CD4-positive, alpha-beta T cell treated with Interferon alpha-2 for 1 hour (primary cell): ENCODE measurements at regions not wholly inside any gene's neighbourhood (a gene's known extent, or its start where the extent isn't known, plus 50 kb on each side); places are given as distances from the start of the nearest gene placed in this dataset.
"Not testable (repeated sequence)": the region's sequence is repeated elsewhere in the genome, so short reads cannot be mapped to it uniquely, and the experiment has no call there.

Source experiments
- DNase-seq, 2 donors: peaks; one replicate each; pipeline ENCODE4 v3.0.0-alpha.2; 2020 to 2022

DNA sequence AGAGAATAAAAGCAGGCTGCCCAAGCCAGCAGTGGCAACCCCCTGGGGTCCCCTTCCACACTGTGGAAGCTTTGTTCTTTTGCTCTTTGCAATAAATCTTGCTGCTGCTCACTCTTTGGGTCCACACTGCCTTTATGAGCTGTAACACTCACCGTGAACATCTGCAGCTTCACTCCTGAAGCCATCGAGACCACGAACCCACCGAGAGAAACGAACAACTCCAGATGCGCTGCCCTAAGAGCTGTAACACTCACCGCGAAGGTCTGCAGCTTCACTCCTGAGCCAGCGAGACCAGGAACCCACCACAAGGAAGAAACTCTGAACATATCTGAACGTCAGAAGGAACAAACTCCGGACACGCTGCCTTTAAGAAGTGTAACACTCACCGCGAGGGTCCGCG, 1252.9 kb downstream of the STIM2 start:
- DNase-seq: not testable (repeated sequence)

DNA sequence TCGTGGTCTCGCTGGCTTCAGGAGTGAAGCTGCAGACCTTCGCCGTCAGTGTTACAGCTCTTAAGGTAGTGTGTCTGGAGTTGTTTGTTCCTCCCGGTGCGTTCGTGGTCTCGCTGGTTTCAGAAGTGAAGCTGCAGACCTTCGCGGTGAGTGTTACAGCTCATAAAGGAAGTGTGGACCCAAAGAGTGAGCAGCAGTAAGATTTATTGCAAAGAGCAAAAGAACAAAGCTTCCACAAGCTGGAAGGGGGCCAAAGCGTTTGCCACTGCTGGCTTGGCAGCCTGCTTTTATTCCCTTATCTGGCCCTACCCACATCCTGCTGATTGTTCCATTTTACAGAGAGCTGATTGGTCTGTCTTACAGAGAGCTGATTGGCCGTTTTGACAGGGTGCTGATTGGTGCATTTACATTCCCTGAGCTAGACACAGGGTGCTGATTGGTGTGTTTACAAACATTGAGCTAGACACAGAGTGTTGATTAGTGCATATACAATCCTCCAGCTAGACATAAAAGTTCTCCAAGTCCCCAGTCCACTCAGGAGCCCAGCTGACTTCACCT, 1256.0 kb downstream of the STIM2 start:
- DNase-seq: not testable (repeated sequence)

DNA sequence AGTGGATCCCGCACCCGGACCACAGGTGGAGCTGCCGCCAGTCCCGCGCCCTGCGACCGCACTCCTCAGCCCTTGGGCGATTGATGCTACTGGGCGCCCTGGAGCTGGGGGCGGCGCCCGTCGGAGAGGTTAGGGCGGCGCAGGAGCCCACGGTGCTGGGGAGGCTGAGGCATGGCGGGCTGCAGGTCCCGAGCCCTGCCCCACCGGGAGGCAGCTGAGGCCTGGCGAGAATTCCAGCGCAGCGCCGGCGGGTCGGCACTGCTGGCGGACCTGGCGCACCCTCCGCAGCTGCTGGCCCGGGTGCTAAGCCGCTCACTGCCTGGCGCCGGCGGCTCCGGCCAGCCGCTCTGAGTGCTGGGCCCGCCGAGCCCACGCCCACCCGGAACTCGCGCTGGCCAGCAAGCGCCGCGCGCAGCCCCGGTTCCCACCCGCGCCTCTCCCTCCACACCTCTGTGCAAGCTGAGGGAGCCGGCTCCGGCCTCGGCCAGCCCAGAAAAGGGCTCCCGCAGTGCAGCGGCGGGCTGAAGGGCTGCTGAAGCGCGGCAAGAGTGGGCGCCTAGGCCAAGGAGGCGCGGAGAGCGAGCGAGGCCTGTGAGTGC, 1256.5 kb downstream of the STIM2 start:
- no peak for DNase-seq

DNA sequence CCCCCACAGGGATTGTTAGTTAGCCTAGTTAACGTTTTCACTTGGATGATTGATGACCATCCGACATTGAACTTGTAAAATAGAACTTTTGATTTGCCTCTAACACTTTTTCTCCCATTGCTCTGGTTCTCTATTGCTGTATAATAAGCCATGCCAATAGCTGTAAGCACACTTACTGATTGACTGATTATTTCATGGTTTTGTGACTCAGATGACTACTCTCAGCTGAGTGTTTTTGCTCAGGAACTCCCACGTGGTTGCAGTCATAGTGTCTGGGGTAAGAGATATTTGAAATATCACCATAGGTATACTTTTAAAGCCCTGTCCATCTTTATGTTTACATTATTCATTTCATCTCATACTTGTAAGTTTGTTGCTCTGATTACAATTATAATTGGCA, 1285.5 kb downstream of the STIM2 start:
- no peak for DNase-seq

DNA sequence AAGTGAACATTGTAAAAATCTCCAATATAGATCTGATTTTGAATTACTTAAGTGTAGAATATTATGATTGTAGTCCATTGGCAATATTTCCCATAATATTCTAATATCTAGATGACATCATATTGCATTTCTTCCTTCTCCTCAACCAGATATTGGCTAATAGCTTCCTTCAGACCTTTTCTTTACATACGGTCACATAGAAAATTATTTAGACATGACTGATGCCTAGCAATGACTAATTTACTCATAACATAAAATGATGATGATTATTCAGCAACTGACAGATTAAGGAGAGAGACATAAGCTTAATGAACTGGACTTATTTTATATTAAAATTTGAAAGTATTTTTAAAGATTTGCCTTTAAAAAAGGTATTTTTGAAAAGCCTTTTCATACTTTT, 1287.6 kb downstream of the STIM2 start:
- DNase-seq: no peak

DNA sequence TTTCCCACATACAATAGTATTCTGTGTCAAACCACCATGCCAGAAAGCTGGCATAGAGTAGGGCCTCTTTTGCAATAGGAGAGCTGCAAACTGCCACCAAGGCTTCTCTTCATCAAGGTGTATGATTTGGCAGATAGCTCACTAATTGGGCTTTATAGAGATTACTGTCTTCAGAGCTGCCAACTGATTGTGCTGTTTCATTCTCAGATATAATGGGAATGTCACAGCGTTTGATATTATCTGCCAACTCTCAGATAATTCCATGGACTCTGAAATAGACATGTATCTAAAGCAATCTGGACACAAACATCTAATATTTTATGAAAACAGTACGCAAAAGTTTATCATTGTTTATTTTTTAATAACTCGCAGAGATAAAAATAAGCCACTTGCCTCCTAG, 1289.1 kb downstream of the STIM2 start:
- DNase-seq: no peak

DNA sequence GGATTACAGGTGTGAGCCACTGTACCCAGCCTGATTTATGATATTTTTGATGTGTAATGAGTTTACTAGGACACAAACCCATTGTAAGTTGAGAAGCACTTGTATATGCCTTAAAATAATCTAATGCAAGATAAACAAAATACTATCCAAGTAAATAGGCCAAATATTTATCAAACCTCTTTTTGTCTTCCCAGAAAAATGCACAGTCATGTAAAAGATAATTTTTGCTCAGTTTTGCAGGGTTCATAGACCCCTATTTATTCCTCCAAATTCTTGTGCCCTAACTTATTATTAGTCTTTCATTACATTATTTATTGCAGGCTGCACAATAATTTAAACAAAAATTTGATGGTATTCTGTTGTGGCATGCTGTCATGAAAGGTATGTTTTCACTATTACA, 1290.7 kb downstream of the STIM2 start:
- DNase-seq: no peak

DNA sequence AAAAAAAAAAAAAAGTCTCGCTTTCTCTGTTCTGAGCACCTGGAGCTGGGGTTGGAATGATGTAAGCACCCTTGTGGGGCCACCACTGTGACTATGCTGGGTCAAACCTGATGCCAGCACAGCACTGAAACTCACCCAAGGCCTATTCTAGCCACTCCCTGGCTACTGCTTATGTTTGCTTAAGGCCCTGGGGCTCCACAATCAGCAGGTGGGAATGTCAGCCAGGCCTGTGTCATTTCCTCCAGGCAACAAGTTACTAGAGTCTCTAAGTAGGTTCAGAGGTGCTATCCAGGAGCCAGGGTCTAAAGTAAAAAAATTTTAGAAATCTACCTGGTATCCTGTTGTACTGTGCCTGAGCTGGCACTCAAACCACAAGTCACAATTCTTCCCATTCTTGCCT, 1306.8 kb downstream of the STIM2 start:
- DNase-seq: no peak

DNA sequence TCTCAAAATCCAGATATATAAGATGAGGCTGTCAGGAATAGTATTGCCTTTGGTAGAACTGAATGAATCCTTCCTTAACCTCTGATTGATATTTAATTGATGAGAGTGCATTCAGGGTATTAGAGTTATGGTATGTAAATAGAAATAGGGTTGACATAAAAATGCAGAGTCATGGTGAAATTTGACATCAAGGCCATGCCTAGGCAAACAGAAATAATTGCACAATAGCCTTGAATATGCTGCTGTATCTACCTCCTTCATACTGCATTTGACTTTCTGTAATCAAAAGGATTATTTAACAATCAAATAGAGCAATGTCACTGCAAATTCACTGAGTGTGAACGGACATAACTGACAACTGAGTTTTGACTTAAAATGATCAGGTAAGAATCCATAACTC, 1316.3 kb downstream of the STIM2 start:
- no peak for DNase-seq

DNA sequence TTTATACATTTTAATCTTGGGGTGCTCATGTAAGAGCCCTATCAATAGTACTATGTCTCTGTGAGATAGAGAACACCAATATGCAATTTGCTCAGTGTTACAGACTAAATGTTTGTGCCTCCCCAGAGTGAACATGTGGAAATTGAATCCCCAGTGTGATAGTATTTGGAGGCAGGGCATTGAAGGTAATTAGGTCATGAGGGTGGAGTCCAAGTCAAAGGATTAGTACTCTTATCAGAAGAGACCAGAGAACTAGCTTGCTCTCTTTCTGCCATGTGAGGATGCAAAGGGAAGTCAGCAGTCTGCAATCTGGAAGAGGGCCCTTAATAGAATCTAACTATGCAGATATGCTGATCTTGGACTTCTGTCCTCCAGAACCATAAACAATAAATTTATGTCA, 1317.0 kb downstream of the STIM2 start:
- DNase-seq: no peak

DNA sequence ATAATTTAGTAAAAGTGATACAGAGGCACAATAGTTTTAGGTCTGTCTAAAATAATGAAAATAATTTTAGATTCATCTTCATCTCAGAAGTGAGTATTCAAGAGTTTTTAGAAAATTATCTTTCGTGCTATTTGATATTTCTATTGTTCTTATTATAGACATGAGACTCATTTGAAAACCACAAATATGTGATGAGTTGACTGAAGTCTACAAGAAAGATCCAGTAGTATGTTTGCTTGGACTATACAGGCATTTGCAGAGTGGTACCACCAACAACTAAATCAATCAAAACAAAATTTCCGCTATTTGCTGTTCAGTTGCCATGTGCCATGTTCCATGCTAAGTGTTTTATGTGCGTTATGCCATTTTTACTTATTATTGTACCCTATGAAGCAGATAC, 1318.5 kb downstream of the STIM2 start:
- DNase-seq: no peak

DNA sequence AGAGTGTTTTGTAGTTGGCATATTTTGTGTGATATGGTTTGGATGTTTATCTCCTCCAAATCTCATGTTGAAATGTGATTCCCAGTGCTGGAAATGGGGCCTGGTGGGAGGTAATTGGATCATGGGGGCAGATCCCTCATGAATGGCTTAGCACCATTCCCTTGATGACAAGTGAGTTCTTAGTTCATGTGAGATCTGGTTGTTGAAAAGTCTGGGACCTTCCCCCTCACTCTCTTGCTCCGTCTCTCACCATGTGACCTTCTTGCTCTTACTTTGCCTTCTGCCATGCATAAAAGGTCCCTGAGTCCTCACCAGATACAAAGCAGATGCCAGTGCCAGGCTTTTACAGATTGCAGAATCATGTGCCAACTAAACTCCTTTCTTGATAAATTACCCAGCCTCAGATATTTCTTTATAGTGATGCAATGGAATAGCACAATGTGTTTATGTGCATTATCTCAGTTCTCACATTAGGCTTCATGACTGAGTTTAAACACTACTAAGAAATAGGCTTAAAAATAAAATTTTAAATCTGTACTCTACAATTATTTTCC, 1348.8 kb downstream of the STIM2 start:
- DNase-seq: no peak

DNA sequence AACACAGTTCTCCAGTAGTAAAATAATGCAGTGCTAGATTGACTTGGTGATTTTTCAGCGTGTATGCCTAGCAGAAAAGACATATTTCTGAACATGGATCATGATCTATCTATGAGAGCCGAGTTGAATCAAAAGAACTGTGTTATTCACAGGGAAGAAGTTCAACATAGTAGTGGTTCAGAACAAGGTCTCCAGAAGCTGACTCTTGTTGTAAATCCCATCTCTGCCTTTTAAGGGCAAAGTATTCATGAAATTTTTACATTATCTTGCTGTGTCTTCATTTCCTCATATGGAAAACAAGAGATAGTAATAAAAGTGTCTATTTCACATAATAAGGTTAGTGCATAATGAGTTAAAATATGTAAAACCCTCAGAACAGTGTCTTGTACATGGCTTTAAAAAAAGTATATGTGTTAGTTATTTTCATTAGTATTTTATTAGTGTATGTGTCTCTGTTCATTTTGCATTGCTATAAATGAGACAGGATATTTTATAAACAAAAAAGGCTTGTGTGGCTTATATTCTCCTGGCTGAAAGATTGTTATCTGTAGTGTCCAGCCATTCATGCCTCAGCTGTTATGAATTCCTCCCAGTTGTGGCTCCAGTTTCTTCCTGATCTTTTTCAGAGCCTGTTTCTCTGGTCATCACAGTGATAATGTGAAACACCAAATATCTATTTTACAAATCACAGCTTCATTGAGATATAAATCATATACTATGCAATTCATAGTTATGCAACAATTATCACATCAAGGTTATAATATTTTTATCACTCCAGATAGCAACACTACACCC, 1351.2 kb downstream of the STIM2 start:
- DNase-seq: no peak

DNA sequence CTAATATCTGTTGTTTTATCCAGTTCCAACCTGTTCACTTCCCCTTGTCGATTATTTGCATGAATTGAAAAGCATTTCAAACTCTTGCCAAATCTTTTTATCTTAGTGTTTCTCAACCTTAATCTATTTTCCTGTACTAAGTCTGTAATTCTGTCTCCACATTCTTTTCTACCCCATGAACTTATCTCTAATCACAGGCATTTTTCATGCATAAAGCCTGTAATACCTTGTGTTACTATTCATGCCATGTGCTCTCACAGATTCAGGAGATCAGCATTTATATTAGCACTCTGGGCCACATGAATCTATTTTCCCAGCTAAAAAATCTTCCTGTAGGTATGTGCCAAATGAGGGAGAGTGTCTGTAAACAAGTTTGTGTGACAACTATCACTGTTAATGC, 1360.9 kb downstream of the STIM2 start:
- no peak for DNase-seq

DNA sequence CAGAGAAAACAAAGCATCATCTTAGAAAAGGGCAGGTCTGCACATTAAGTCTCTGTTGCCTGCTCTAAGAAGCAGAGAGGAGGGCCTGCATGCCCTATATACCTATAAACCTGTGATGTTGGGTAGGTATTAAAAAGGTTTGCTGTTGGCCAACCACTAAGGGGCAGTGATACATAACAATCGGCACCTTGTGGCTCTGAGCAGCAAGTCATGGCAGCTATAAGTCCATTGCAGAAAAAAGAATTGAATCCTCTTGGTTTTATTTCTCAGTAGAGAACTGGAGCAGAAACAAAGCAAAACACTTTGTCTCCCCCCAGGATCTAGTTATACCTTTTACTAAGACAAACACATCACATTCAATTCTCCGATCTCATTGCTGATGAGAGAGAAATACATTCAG, 1364.4 kb downstream of the STIM2 start:
- no peak for DNase-seq

DNA sequence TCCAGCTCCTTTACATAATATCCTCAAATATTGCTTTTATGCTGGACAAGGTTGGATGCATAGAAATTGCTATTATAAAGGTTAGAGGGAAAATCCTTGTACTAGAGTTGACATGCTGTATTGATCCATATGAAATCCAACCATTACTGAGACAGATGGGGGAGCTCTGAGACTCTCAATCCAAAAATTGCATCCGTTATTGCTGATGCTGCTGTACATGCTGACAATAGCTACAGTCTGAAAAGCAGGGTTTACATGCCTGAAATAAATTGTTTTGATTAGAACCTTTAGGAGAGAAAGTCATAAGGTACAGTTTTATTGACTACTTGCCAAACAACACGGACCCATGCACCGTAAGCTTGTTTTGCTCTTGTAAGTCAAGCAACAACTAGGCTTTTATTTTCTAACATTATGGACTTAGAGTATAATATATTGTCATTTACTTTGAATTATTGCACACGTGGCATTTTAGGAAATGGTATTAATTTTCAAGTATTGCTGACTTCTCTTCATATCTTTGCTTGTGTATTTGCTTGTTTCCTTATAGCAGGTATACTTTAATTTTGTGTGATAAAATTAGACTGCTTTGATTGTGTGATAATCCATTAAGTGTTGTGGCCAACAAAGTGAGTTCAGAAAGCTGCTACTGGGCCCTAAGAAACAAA, 1365.2 kb downstream of the STIM2 start:
- DNase-seq: no peak

DNA sequence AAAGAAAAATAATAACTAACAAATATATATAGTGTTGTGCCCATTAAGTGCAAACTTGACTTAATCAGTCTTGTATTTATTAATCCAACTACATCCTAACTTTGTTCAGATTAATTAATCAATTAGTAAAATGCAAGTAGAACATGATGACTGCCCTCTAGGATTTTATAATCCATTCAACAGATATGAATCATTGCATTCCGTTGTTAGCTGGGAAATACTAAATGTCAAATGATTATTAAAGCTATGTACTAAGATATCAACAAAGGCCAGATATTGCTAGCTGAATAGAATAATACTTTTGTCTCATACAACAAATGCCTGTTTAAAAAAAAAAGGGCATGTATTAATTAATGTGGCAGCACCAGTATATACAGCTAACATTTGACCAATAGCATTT, 1366.3 kb downstream of the STIM2 start:
- no peak for DNase-seq

DNA sequence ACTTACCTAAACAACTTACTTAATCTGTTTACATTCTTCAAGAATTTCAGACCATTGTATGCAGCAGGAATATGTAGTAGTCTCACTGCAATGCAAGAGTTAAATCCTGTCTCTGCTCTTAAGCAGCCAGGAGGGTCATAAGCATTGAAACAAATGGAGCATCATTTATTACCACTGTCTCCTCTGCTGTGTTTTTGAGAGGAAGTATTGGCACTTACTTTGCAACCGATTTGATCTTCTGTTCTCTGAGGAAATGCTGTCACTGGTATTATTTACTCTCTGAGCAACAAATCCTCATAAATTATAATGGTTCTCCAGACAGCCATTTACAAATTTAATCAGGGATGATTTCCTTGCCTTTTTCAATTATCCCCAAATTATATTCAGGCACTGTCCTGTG, 1367.1 kb downstream of the STIM2 start:
- DNase-seq: no peak

DNA sequence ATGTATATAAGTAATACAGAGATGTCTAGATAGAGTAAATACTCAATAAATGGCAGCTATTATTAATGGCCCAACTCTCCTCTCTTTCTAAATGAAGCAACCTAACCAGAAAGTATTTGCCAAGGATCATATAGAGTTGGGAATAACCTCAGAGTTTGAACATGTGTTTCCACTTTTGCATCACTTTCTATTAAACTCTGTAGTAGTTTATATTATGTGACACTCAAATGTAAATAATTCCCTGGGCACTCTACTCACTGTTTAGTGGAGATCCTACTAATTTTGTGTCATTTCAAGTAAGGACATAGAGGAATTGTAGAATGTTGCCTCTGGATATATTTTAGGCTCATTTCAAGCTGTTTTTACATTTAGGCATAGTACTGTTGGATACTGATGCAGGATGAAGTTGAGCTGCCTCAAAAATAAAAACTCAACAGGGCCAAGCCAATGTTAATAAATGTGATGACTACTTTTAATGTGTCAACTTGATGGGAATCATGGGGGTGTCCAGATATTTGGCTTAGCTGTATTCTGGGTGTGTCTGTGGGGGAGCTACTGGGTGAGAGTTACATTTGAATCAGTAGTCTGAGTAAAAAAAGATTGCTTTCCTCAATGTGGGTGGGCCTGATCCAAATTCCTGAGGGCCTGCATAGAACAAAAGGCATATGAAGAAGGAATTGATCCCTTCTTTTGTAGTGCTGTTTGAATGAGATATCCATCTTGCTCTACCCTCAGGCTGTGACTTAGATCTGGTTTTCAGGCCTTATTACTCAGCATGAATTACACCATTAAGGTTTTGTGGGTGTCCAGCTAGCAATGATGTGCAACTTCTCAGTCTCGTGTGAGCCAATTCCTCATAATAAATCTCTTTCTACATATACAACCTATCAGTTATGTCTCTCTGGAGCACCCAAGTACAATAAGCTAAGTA, 1368.2 kb downstream of the STIM2 start:
- no peak for DNase-seq

DNA sequence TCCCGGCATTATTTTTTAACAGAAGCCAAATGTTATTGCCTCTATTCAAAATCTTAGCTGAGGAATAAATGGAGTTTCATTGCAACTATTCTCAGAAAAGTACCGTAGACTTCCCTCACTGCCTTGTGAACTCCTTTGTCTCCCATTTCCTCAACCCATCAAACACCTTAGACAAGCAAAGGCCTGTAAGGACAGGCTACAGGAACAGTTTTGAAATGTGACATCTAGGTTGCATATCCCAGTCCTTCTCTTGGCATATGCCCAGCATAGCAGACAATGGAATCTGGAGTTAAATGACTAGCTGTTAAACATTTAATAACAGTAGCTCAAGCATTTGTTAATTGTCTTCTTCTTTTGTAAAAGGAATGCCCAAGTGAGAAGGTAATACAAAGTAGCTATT, 1371.7 kb downstream of the STIM2 start:
- no peak for DNase-seq

DNA sequence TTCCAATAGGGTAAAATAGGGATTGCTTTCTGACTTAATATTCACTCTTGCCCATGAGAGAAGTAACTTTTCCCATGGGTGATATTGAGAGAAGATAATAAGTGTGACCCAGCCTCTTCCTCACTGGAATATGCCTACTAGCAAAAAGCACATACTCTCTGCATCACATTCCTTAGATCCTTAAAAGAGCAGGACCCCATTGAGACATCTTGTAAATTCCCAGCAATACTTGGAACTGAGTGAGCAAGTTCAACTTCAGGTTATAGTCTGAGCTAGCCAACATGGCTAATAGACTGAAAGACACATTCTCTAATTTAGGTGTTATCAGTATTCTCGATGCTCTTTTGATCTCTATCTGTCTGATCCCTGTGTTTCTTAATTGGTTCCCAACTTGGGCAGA, 1372.3 kb downstream of the STIM2 start:
- no peak for DNase-seq

DNA sequence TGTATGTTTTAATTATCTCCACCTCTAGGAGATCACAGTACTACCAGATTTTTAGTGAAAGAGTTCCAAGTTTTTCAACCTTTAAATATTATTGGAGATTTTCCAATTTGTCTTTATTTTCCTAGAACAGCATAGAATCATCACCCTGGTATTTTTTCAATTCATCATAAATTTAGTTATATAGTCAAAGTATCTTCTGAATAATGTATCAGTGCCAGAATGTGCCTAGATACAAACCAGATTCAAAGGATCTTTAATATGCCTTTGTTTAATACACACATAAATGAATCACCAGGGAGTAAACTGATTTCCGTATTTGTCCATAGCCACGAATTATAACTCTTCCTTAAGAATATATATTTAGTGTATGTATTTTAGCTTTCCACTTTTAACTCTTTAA, 1373.1 kb downstream of the STIM2 start:
- no peak for DNase-seq

DNA sequence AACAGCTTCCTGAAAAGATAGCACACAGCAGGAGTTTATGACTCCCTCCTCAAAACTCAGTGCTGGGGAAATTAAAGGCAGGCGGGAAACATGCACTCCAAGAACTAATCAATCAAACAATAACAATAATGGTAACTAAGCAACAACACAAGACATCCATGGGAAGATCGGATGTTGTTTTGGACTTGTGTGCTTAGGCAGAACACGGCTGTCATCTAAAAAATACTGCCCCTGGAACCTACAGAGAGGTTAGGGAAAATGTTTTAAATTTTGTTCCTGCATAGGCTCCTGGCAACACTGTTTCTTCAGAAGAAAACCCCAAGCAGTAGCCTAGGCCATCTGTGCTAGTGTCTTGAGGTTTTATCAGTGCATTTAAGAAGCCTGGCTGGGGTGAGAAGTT, 1378.2 kb downstream of the STIM2 start:
- no peak for DNase-seq
